ENCODE measurements at regions not wholly inside any gene's neighbourhood (a gene's known extent, or its start where the extent isn't known, plus 50 kb on each side); places are given as distances from the start of the nearest gene placed in this dataset.

- DNase-seq (ENCODE audit: low spot score), result no peak
Observed at GRCh38 chr1:38258085-38258627, 211.6 kb upstream of the POU3F1 start.

GRCh38 chr1:38257374-38257773 lies 210.8 kb upstream of the POU3F1 start:
- no peak for DNase-seq (ENCODE audit: low spot score)

- DNase-seq (ENCODE audit: low spot score), result no peak
Observed at GRCh38 chr1:38256072-38256471, 209.5 kb upstream of the POU3F1 start.

- DNase-seq (ENCODE audit: low spot score), result no peak
Observed at GRCh38 chr1:38253314-38253713, 206.7 kb upstream of the POU3F1 start.

GRCh38 chr1:38250356-38250755 lies 203.8 kb upstream of the POU3F1 start:
- DNase-seq (ENCODE audit: low spot score), result no peak

GRCh38 chr1:38249001-38249400 lies 202.4 kb upstream of the POU3F1 start:
- no peak for DNase-seq (ENCODE audit: low spot score)

GRCh38 chr1:38246955-38247952 lies 200.7 kb upstream of the POU3F1 start:
- no peak for DNase-seq (ENCODE audit: low spot score)

- DNase-seq (ENCODE audit: low spot score), result no peak
Observed at GRCh38 chr1:38244218-38244845, 197.7 kb upstream of the POU3F1 start.

GRCh38 chr1:38243106-38243505 lies 196.5 kb upstream of the POU3F1 start:
- no peak for DNase-seq (ENCODE audit: low spot score)

GRCh38 chr1:38242506-38242905 lies 195.9 kb upstream of the POU3F1 start:
- no peak for DNase-seq (ENCODE audit: low spot score)

- DNase-seq (ENCODE audit: low spot score), result no peak
Observed at GRCh38 chr1:38241594-38242334, 195.2 kb upstream of the POU3F1 start.

- DNase-seq (ENCODE audit: low spot score), result no peak
Observed at GRCh38 chr1:38240618-38241017, 194.0 kb upstream of the POU3F1 start.

GRCh38 chr1:38239258-38239835 lies 192.8 kb upstream of the POU3F1 start:
- no peak for DNase-seq (ENCODE audit: low spot score)

GRCh38 chr1:38238294-38238693 lies 191.7 kb upstream of the POU3F1 start:
- DNase-seq (ENCODE audit: low spot score), result no peak

- no peak for DNase-seq (ENCODE audit: low spot score)
Observed at GRCh38 chr1:38235705-38236104, 189.1 kb upstream of the POU3F1 start.

GRCh38 chr1:38231941-38232340 lies 185.3 kb upstream of the POU3F1 start:
- no peak for DNase-seq (ENCODE audit: low spot score)

- no peak for DNase-seq (ENCODE audit: low spot score)
Observed at GRCh38 chr1:38228718-38229117, 182.1 kb upstream of the POU3F1 start.

- DNase-seq (ENCODE audit: low spot score), result no peak
Observed at GRCh38 chr1:38225745-38226144, 179.2 kb upstream of the POU3F1 start.

GRCh38 chr1:38223391-38223790 lies 176.8 kb upstream of the POU3F1 start:
- DNase-seq (ENCODE audit: low spot score), result no peak

GRCh38 chr1:38222891-38223290 lies 176.3 kb upstream of the POU3F1 start:
- no peak for DNase-seq (ENCODE audit: low spot score)

- DNase-seq (ENCODE audit: low spot score), result no peak
Observed at GRCh38 chr1:38221006-38221649, 174.5 kb upstream of the POU3F1 start.

Data from CD4-positive, alpha-beta T cell treated with Interleukin-6 at 100 ng/mL for 8 hours (primary cell).